ENCODE measurements at regions not wholly inside any gene's neighbourhood (a gene's known extent, or its start where the extent isn't known, plus 50 kb on each side); places are given as distances from the start of the nearest gene placed in this dataset.

GRCh38 chr11:71310184-71310583, 57.8 kb upstream of the SHANK2 start:
- TF ChIP-seq CTCF (IDR thresholded peaks at IDR 0.05): no peak
- no peak for TF ChIP-seq POLR2A (IDR thresholded peaks at IDR 0.05)
